ENCODE measurements at regions not wholly inside any gene's neighbourhood (a gene's known extent, or its start where the extent isn't known, plus 50 kb on each side); places are given as distances from the start of the nearest gene placed in this dataset.

DNA sequence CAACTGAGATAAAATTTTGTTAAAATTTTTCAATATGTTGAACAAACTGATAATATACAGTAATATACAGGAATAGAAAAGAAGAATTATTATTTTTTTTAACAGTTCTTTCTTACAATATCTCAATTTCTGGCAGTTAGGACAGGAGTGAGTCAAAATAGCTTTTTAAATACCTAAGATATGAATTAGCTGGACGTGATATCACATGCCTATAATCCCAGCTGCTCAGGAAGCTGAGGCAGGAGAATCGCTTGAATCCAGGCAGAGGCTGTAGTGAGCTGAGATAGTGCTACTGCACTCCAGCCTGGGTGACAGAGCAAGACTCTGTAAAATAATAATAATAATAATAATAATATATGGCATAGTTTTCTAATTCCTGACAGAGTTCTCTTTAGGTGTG is 1039.3 kb downstream of the STPG2 start:
- Histone ChIP-seq H4K20me1 (ENCODE audit: insufficient read depth, low read length, poor library complexity, severe bottlenecking) (no peaks in the 10 kb centered on the region), H2AFZ (ENCODE audit: low read length) (no peak overlapping the region), H3K36me3 (ENCODE audit: insufficient read depth, low read length) (no peaks in the 10 kb centered on the region), H3K9ac (ENCODE audit: low read depth, low read length, poor library complexity, severe bottlenecking) (no peak overlapping the region), H3K27me3 (ENCODE audit: insufficient read depth, low read length, poor library complexity, severe bottlenecking) (no peaks in the 10 kb centered on the region), H3K4me3 (ENCODE audit: low read length, poor library complexity, severe bottlenecking) (no peak overlapping the region), H3K4me1 (ENCODE audit: insufficient read depth, low read length, poor library complexity, severe bottlenecking) (no peaks in the 10 kb centered on the region), H3K9me3 (ENCODE audit: insufficient read depth, low read depth, low read length) (no peaks in the 10 kb centered on the region), H3F3A (ENCODE audit: low read depth) (no peaks in the 10 kb centered on the region), H3K4me2 (ENCODE audit: low read depth, low read length, poor library complexity, severe bottlenecking) (no peak overlapping the region), H3K9me2 (replicated peaks; ENCODE audit: low read depth, low read length) (no peaks in the 10 kb centered on the region), H3K79me2 (ENCODE audit: insufficient read depth, low read length) (no peaks in the 10 kb centered on the region)
- TF ChIP-seq EZH2phosphoT487 (IDR thresholded peaks at IDR 0.05; ENCODE audit: borderline replicate concordance) (no peak), CTCF (conservative IDR thresholded peaks at IDR 0.05; ENCODE audit: low read length) (no peak)

DNA sequence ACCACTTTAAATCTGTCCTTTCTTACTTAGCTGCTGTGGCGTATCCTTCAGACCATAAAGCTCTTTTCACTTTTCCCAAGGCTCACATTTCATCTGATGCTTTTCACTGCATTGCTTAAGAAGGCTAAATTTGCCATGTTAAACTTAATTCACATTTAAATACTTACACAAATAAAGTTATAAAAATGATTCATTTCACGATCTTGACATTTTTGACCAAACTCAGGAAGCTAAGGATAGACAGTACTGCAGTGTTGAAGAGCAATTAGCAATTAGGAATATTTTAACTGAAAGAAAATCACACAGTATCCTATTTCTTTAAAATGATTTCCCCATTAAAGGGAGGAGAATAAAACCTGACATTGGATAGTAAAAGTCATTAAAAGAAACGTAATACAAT is 1038.6 kb downstream of the STPG2 start:
- Histone ChIP-seq H2AFZ (ENCODE audit: low read length) (no peak overlapping the region), H4K20me1 (ENCODE audit: insufficient read depth, low read length, poor library complexity, severe bottlenecking) (no peaks in the 10 kb centered on the region), H3F3A (ENCODE audit: low read depth) (no peaks in the 10 kb centered on the region), H3K36me3 (ENCODE audit: insufficient read depth, low read length) (no peaks in the 10 kb centered on the region), H3K4me2 (ENCODE audit: low read depth, low read length, poor library complexity, severe bottlenecking) (no peak overlapping the region), H3K9me2 (replicated peaks; ENCODE audit: low read depth, low read length) (no peaks in the 10 kb centered on the region), H3K4me3 (ENCODE audit: low read length, poor library complexity, severe bottlenecking) (no peak overlapping the region), H3K9me3 (ENCODE audit: insufficient read depth, low read depth, low read length) (no peaks in the 10 kb centered on the region), H3K79me2 (ENCODE audit: insufficient read depth, low read length) (no peaks in the 10 kb centered on the region), H3K27me3 (ENCODE audit: insufficient read depth, low read length, poor library complexity, severe bottlenecking) (no peaks in the 10 kb centered on the region), H3K9ac (ENCODE audit: low read depth, low read length, poor library complexity, severe bottlenecking) (no peak overlapping the region), H3K4me1 (ENCODE audit: insufficient read depth, low read length, poor library complexity, severe bottlenecking) (no peaks in the 10 kb centered on the region)
- TF ChIP-seq EZH2phosphoT487 (IDR thresholded peaks at IDR 0.05; ENCODE audit: borderline replicate concordance) (no peak), CTCF (conservative IDR thresholded peaks at IDR 0.05; ENCODE audit: low read length) (no peak)

DNA sequence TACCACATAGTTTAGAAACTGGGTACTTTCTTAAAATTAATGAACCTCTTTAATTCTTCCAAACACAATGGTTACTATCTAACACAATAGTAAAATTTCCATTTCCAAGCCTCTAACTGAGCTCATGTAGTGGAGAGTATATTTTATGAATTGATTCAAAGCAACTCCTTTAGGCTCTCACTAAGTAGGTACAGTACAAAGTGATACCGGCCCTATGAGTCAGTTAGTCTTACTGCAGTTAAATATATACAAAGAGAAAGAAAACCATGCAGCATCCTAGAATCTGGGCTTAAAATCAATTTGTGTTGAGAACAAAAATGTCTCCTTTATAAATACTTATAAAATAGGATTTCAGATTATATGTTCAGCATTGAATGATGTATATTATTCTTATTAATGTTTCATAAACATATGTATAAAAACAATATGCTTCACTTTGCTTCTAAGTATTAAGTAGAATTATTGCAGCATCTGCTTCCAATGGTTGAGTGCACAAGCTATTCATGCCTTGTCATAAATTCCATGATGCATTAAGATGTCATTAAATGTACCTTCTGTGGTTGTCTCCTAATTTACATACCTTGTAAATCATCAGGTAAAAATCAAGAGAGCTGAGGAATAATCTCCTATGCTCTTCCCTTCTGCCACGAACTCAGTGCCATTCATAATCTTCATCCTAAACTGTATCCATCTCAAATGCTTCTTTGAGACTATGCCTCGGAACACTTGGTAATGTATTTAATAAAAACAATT is 1037.8 kb downstream of the STPG2 start:
- H3K27me3 ChIP-seq (ENCODE audit: insufficient read depth, low read length, poor library complexity, severe bottlenecking) = no peaks in the 10 kb centered on the region
- H3K4me2 ChIP-seq (ENCODE audit: low read depth, low read length, poor library complexity, severe bottlenecking) = no peak overlapping the region
- H3K4me1 ChIP-seq (ENCODE audit: insufficient read depth, low read length, poor library complexity, severe bottlenecking) = no peaks in the 10 kb centered on the region
- H3K9me3 ChIP-seq (ENCODE audit: insufficient read depth, low read depth, low read length) = no peaks in the 10 kb centered on the region
- H3F3A ChIP-seq (ENCODE audit: low read depth) = no peaks in the 10 kb centered on the region
- H3K36me3 ChIP-seq (ENCODE audit: insufficient read depth, low read length) = no peaks in the 10 kb centered on the region
- no peaks in the 10 kb centered on the region for H4K20me1 ChIP-seq (ENCODE audit: insufficient read depth, low read length, poor library complexity, severe bottlenecking)
- no peaks in the 10 kb centered on the region for H3K79me2 ChIP-seq (ENCODE audit: insufficient read depth, low read length)
- no peak for TF ChIP-seq CTCF (conservative IDR thresholded peaks at IDR 0.05; ENCODE audit: low read length)
- no peak for TF ChIP-seq EZH2phosphoT487 (IDR thresholded peaks at IDR 0.05; ENCODE audit: borderline replicate concordance)
- no peak overlapping the region for H3K4me3 ChIP-seq (ENCODE audit: low read length, poor library complexity, severe bottlenecking)
- H3K9ac ChIP-seq (ENCODE audit: low read depth, low read length, poor library complexity, severe bottlenecking) = no peak overlapping the region
- no peak overlapping the region for H2AFZ ChIP-seq (ENCODE audit: low read length)
- H3K9me2 ChIP-seq (replicated peaks; ENCODE audit: low read depth, low read length) = no peaks in the 10 kb centered on the region
